SH-SY5Y (cell line): ENCODE measurements at regions not wholly inside any gene's neighbourhood (a gene's known extent, or its start where the extent isn't known, plus 50 kb on each side); places are given as distances from the start of the nearest gene placed in this dataset.

Experiments
- GATA2 ChIP-seq: IDR thresholded peaks from 2 replicates; pipeline ENCODE4 v1.6.1; 2011; ENCODE audit warnings: mild to moderate bottlenecking, low read depth, low read length
- GATA3 ChIP-seq: IDR thresholded peaks from 2 replicates; pipeline ENCODE4 v1.6.1; 2011; ENCODE audit warnings: low read depth, mild to moderate bottlenecking, low read length, moderate library complexity

DNA sequence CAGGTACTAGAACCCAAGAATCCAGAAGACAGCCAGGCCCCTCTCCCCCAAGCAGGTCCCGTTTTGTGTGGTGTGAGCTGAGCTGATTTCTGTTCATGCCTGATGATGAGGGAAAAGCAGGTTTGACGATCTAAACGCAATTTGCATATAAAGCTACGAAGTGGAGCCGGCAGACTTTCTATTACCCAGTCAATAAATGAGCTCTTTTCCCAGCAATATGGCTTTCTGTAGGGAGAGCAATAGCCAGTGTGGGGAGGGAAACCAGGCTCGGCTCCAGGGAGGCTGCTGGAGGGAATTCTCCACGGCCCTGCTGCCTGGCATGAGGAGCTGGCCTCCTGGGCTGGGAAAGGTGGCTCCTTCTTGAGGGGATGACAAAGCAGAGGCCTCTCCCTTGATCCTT is 140.7 kb upstream of the AJAP1 start:
- TF ChIP-seq GATA2 (no peak), GATA3 (no peak)
